H1 (cell line): ENCODE measurements at regions not wholly inside any gene's neighbourhood (a gene's known extent, or its start where the extent isn't known, plus 50 kb on each side); places are given as distances from the start of the nearest gene placed in this dataset.

Source experiments
- CTCF ChIA-PET: fragments of 300-600 bp; sonication (Branson Sonifier 250); formaldehyde crosslinking; loops from one replicate; lab custom pipeline; 2021; ENCODE audit not compliant: partially characterized antibody; lab: Charles Lee
- POLR2A ChIA-PET: fragments of 300-600 bp; sonication (Branson Sonifier 250); formaldehyde crosslinking; loops from one replicate; lab custom pipeline; 2021; ENCODE audit warnings: inconsistent platforms; ENCODE audit not compliant: partially characterized antibody; lab: Charles Lee
- DNase-seq, 2 experiments: peaks; one replicate each; pipeline versions ENCODE4 v3.0.0 to v3.0.0-alpha.2; 2010 to 2022; ENCODE audit warnings: low spot score in 2 of 2, low read depth in 1 of 2, mixed read lengths in 1 of 2
- FAIRE-seq: peaks from 2 replicates; lab custom pipeline; 2011; peaks lifted over from hg19 to GRCh38; lab: Jason Lieb, UNC
- H2AFZ ChIP-seq: 2 replicates; pipeline ENCODE4 v1.8.1; 2012; ENCODE audit warnings: low read length, inconsistent platforms
- H2AK5ac ChIP-seq: 2 replicates; pipeline ENCODE4 v1.6.1; 2013; ENCODE audit warnings: low read depth, low read length
- H2BK120ac ChIP-seq: replicated peaks from 2 replicates; pipeline ENCODE3; 2013; ENCODE audit warnings: low read depth, low read length, inconsistent platforms
- H2BK12ac ChIP-seq: 2 replicates; pipeline ENCODE4 v1.6.1; 2013; ENCODE audit warnings: low read depth, low read length
- H2BK15ac ChIP-seq: 2 replicates; pipeline ENCODE4 v1.6.1; 2013; ENCODE audit warnings: low read length
- H2BK20ac ChIP-seq: 2 replicates; pipeline ENCODE4 v1.6.1; 2013; ENCODE audit warnings: low read length
- H2BK5ac ChIP-seq: 2 replicates; pipeline ENCODE4 v1.6.1; 2013; ENCODE audit warnings: low read depth, low read length
- H3K14ac ChIP-seq: 2 replicates; pipeline ENCODE4 v1.6.1; 2013; ENCODE audit warnings: inconsistent platforms; ENCODE audit not compliant: insufficient read length
- H3K18ac ChIP-seq: 2 replicates; pipeline ENCODE4 v1.6.1; 2013; ENCODE audit warnings: low read length; ENCODE audit errors: extremely low read depth
- H3K23ac ChIP-seq: 2 replicates; pipeline ENCODE4 v1.6.1; 2013; ENCODE audit warnings: inconsistent platforms; ENCODE audit not compliant: insufficient read length
- H3K23me2 ChIP-seq: 2 replicates; pipeline ENCODE4 v1.6.1; 2013; ENCODE audit warnings: low read depth, low read length
- H3K27ac ChIP-seq: 2 replicates; pipeline ENCODE4 v1.6.1; 2011; ENCODE audit warnings: low read depth, low read length, inconsistent platforms
- H3K27me3 ChIP-seq, 4 experiments: replicated peaks in 1 of 4; 1 replicate in 1 of 4; 2 replicates in 3 of 4; pipeline versions ENCODE4 v1.6.1 to v1.8.1; 2011 to 2013; ENCODE audit warnings: low read length in 3 of 4, mild to moderate bottlenecking in 3 of 4, inconsistent platforms in 2 of 4, mixed read lengths in 2 of 4, moderate library complexity in 1 of 4; ENCODE audit not compliant: control insufficient read depth in 3 of 4, insufficient read depth in 3 of 4; ENCODE audit errors: extremely low read depth in 1 of 4
- H3K36me3 ChIP-seq, 4 experiments: 2 replicates each; pipeline versions ENCODE4 v1.6.1 to v1.8.1; 2011 to 2013; ENCODE audit warnings: mild to moderate bottlenecking in 4 of 4, low read length in 3 of 4, moderate library complexity in 2 of 4, control low read depth in 1 of 4, inconsistent platforms in 1 of 4; ENCODE audit not compliant: insufficient read depth in 4 of 4, control insufficient read depth in 2 of 4
- H3K4ac ChIP-seq: replicated peaks from 2 replicates; pipeline ENCODE3; 2013; ENCODE audit warnings: low read length, low read depth, mixed read lengths, inconsistent platforms; ENCODE audit not compliant: insufficient read length
- H3K4me1 ChIP-seq, 4 experiments: replicated peaks in 1 of 4; 1 replicate in 1 of 4; 2 replicates in 3 of 4; pipeline versions ENCODE4 v1.6.1 to v1.8.1; 2011 to 2013; ENCODE audit warnings: low read length in 3 of 4, inconsistent platforms in 2 of 4, mixed read lengths in 1 of 4; ENCODE audit not compliant: insufficient read depth in 4 of 4, control insufficient read depth in 3 of 4
- H3K4me2 ChIP-seq, 2 experiments: 2 replicates each; pipeline versions ENCODE4 v1.6.1 to v1.8.1; 2011 to 2013; ENCODE audit warnings: low read depth in 2 of 2, low read length in 2 of 2, control low read depth in 1 of 2, inconsistent platforms in 1 of 2, mild to moderate bottlenecking in 1 of 2; ENCODE audit not compliant: insufficient read depth in 1 of 2
- H3K4me3 ChIP-seq, 4 experiments: fragments of 200-600, 300-600 bp in 1 of 4; sonication (generic), shearing (Covaris generic), sonication (Bioruptor Twin) in 1 of 4; 2 replicates each; pipeline versions ENCODE4 v1.5.1 to v1.8.1; 2011 to 2016; ENCODE audit warnings: low read length in 4 of 4, low read depth in 3 of 4, control low read depth in 2 of 4, inconsistent platforms in 2 of 4, mild to moderate bottlenecking in 2 of 4, mixed read lengths in 1 of 4, moderate library complexity in 1 of 4; ENCODE audit not compliant: insufficient read depth in 2 of 4; ENCODE audit errors: extremely low read depth in 1 of 4
- H3K56ac ChIP-seq: replicated peaks from 2 replicates; pipeline ENCODE3; 2013; ENCODE audit warnings: low read depth, mild to moderate bottlenecking, mixed read lengths, low read length, inconsistent platforms; ENCODE audit not compliant: insufficient read length
- H3K79me1 ChIP-seq: 2 replicates; pipeline ENCODE4 v1.6.1; 2013; ENCODE audit warnings: low read depth, low read length, control low read depth
- H3K79me2 ChIP-seq, 2 experiments: 2 replicates each; pipeline versions ENCODE4 v1.6.1 to v1.8.1; 2012 to 2013; ENCODE audit warnings: low read length in 2 of 2, mild to moderate bottlenecking in 2 of 2, inconsistent platforms in 1 of 2; ENCODE audit not compliant: insufficient read depth in 2 of 2, control insufficient read depth in 1 of 2
- H3K9ac ChIP-seq, 4 experiments: replicated peaks in 1 of 4; 1 replicate in 1 of 4; 2 replicates in 3 of 4; pipeline versions ENCODE4 v1.6.1 to v1.8.1; 2011 to 2013; ENCODE audit warnings: low read depth in 3 of 4, low read length in 3 of 4, control low read depth in 2 of 4, mild to moderate bottlenecking in 2 of 4, moderate library complexity in 2 of 4, inconsistent platforms in 1 of 4; ENCODE audit errors: extremely low read depth in 1 of 4
- H3K9me3 ChIP-seq, 2 experiments: 2 replicates each; pipeline versions ENCODE4 v1.6.1 to v1.8.1; 2012 to 2013; ENCODE audit warnings: mild to moderate bottlenecking in 2 of 2, moderate library complexity in 2 of 2, control low read depth in 1 of 2, inconsistent platforms in 1 of 2, low read depth in 1 of 2, low read length in 1 of 2, mixed read lengths in 1 of 2; ENCODE audit not compliant: insufficient read depth in 2 of 2
- H4K20me1 ChIP-seq, 2 experiments: replicated peaks in 1 of 2; 2 replicates each; pipeline versions ENCODE3 to v1.8.1; 2011 to 2013; ENCODE audit warnings: inconsistent platforms in 2 of 2, low read length in 2 of 2, mild to moderate bottlenecking in 1 of 2; ENCODE audit not compliant: insufficient read depth in 2 of 2, control insufficient read depth in 1 of 2
- H4K5ac ChIP-seq: 2 replicates; pipeline ENCODE4 v1.6.1; 2013; ENCODE audit warnings: low read length, low read depth, mixed read lengths, inconsistent platforms; ENCODE audit not compliant: insufficient read length
- H4K8ac ChIP-seq: 2 replicates; pipeline ENCODE4 v1.8.0; 2013; ENCODE audit warnings: mild to moderate bottlenecking, moderate library complexity, low read length, inconsistent platforms; ENCODE audit not compliant: insufficient read depth; ENCODE audit errors: extremely low read depth
- H4K91ac ChIP-seq: replicated peaks from 2 replicates; pipeline ENCODE3; 2013; ENCODE audit warnings: low read length, mixed read lengths, inconsistent platforms; ENCODE audit not compliant: insufficient read length
- POLR2AphosphoS5 ChIP-seq: IDR thresholded peaks from 2 replicates; pipeline ENCODE4 v1.6.1; 2011; ENCODE audit warnings: low read depth, low read length
- TBP ChIP-seq: IDR thresholded peaks from 2 replicates; pipeline ENCODE4 v1.6.1; 2011; ENCODE audit warnings: low read depth, low read length, improper control_type of control experiment

- H3K9me3 ChIP-seq = peaks cover 5 to 7% of the 10 kb centered on the region in 2 experiments; a peak in 1 of 4 replicates
- no peaks in the 10 kb centered on the region for H3K23me2 ChIP-seq
- no peak overlapping the region for H3K14ac ChIP-seq
- H4K20me1 ChIP-seq = no peaks in the 10 kb centered on the region
- H3K4me2 ChIP-seq = no peak overlapping the region
- no peak overlapping the region for H2AK5ac ChIP-seq
- H3K4me1 ChIP-seq = peaks cover 0 to 6% (median 0%) of the 10 kb centered on the region in 4 experiments; a peak in 2 of 7 replicates
- H3K79me2 ChIP-seq = no peaks in the 10 kb centered on the region
- H3K56ac ChIP-seq = no peak overlapping the region
- no peak overlapping the region for H4K8ac ChIP-seq
- no peak overlapping the region for H2BK120ac ChIP-seq
- DNase-seq (no peak), FAIRE-seq (no peak)
- H3K36me3 ChIP-seq = no peaks in the 10 kb centered on the region
- no peak overlapping the region for H2AFZ ChIP-seq
- H2BK15ac ChIP-seq = no peak overlapping the region
- H3K79me1 ChIP-seq = no peaks in the 10 kb centered on the region
- H3K4me3 ChIP-seq = no peak overlapping the region
- no peak overlapping the region for H3K27ac ChIP-seq
- no peak overlapping the region for H3K18ac ChIP-seq
- H3K27me3 ChIP-seq = peaks cover 0 to 7% (median 4%) of the 10 kb centered on the region in 4 experiments; a peak in 3 of 7 replicates
- ChIA-PET CTCF (interaction anchor here (0.6 to 1.2 kb wide), 2 partner anchors 18 to 367 kb away, joined by 3 to 4 read pairs; no protein-coding TSS in a partner anchor), POLR2A (interaction anchor here (1.7 kb wide), 1 partner anchor 15 kb away, joined by 3 read pairs; no protein-coding TSS in a partner anchor)
- H2BK20ac ChIP-seq = no peak overlapping the region
- H2BK5ac ChIP-seq = no peak overlapping the region
- H3K9ac ChIP-seq = no peak overlapping the region
- H3K23ac ChIP-seq = no peak overlapping the region
- H3K4ac ChIP-seq = no peak overlapping the region
- H4K5ac ChIP-seq = no peak overlapping the region
- H2BK12ac ChIP-seq = no peak overlapping the region
- H4K91ac ChIP-seq = no peak overlapping the region
- no peak for TF ChIP-seq POLR2AphosphoS5
- TF ChIP-seq TBP = no peak
Measured at GRCh38 chr18:4986066-4986465, 211.0 kb downstream of the AKAIN1 start.
